T-helper 2 cell (primary cell): ENCODE measurements at regions not wholly inside any gene's neighbourhood (a gene's known extent, or its start where the extent isn't known, plus 50 kb on each side); places are given as distances from the start of the nearest gene placed in this dataset.
"Not testable (repeated sequence)": the region's sequence is repeated elsewhere in the genome, so short reads cannot be mapped to it uniquely, and the experiment has no call there.

ENCODE experiments used
- DNase-seq, 5 experiments: peaks; one replicate each; pipeline versions ENCODE4 v3.0.0 to v3.0.0-alpha.2; 2012 to 2022

DNA sequence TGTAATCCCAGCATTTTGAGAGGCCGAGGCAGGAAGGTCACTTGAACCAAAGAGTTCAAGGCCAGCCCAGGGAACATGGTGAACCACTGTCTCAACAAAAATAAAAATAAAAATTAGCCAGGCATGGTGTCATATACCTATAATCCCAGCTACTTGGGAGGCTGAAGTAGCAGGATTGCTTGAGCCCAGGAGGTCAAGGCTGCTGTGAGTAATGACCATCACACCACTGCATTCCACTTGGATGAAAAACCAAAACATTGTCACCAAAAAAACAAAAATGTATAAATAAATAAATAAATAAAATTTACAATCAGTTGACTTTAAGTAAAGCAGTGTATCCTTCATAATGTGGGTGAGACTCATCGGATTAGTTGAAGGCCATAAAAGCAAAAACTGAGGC, 541.4 kb downstream of the CSNK1G3 start:
- DNase-seq, result no peak

DNA sequence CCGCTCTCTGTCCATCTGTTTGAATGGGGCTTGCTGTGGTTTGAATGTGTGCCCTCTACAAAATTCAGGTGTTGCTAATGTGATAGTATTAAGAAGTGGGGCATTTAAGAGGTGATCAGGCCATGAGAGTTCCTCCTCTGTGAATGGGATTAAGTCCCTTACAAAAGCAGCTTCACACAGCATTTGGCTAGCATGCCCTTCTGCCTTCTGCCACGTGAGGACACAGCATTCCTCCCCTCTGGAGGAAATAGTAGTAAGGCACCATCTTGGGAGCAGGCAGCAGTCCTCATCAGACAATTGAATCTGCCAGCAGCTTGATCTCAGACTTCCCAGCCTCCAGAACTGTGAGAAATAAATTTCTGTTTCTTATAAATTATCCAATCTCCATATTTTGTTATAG, 540.2 kb downstream of the CSNK1G3 start:
- no peak for DNase-seq

DNA sequence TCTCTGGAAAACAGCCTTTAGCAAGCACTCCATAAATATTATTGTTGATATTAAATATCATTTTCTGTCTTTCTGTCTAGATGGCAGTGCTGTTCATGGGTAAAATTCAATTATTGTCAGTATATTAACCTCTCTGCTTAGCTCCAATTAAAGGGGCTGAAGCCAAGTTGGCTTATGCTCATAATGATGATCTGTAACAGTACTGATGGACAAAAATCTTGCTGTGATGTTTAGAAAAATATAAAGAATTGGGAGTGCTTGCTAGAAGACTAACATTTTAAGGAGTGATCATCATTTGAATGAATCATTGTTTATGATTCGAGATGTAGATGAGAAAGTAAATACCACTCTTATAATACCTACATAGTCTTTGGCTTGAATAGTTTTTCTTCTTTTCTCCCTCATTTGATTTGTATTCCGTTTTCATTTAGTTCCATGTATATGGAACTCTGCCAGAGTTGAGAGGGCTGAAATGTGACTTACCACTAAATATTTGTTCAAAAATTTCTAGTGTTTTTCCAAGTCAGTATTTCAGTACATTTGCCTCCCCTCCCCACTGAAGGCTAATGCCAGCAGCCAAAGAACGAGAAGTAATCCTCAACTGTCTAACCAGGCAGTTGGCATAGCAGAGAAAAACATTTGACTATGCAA, 538.3 kb downstream of the CSNK1G3 start:
- DNase-seq, result no peak

DNA sequence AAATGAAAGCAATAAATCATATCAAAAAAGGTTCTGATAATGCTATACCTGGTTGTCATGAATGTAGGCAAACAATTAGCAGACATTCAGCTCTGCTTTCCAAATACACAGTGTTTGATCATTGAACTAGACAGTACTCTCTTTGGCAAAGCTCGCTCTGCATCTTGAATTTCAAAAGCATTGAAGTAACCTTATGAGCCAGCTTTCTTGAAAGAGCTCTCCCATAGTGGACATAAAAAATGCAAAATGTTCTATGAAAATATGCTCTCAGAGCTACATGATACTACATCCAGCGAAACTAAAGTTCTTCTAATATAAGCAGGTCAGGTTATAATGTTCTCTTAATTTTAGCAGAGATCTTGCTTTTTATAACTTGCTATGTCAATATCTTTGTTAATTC, 533.4 kb downstream of the CSNK1G3 start:
- DNase-seq, result no peak

DNA sequence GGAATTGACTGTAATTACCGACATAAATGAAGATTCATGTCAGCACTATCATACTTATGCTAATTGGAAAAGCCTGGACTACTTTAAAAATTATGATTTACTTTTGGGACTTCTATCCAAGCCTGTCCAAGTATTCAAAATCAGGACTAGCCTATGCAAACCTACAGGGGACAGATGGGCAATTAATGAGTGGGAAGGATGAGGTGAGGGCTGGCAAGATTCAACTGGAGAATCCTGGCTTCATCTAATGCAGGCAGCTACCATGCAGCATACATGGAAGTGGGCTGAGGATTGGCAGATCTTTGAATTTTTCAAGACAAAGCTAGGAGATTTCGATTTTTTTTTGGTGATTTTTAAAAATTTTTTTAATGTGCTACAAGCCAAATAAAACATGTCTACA, 532.6 kb downstream of the CSNK1G3 start:
- DNase-seq, result no peak

DNA sequence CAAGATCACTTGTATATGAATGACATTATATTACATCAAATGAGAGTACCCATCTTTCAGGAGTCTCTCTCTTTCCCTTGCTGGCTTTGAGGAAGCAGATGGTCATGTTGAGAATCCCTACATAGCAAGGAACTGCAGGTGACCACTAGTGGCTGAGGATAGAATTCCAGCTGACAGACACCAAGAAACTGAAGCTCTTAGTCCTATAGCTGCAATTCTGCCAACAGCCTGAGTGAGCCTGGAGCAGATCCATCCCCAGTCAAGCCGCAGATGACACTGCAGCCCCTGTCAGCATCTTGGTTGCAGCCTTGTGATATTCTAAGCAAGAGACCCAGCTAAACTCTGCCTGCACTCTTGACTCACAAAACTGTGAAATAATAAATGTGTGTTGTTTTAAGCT, 531.5 kb downstream of the CSNK1G3 start:
- DNase-seq, result no peak

DNA sequence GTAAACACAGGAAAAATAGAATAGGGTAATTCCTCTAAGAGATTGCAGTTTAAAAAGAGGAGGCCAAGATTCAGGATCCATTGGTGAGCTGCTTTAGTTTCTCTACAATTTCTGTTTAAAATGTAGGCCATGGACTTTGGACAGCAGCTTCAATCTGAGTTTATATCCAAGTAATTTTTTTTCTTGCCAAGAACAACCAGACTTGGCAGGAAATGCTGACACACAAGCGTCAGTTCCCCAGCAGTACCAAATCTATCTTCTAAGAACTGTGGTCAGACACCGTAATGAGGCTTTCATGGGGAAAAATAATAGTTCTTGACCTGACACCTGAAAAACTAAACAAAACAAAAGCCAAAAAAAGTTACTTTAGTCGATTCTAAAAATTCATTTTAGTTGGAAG, 528.8 kb downstream of the CSNK1G3 start:
- no peak for DNase-seq

DNA sequence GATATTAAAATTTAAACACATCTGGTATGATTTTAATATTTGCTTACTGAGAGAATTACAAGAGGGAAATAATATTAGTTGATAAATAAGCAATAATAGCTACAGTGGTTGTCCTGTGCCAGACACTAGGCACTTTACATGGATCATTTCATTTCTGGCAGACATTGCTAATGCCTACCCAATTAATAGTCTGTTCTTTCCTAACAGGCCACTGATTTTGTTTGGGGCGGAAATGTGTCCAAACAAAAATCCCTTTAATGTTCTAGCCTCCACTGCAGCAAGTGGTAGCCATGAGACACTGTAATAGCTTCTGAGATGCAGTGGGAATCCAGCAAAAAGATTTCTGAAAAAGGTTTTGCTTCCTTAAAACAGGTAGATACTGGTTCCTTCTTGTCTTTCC, 527.4 kb downstream of the CSNK1G3 start:
- no peak for DNase-seq

DNA sequence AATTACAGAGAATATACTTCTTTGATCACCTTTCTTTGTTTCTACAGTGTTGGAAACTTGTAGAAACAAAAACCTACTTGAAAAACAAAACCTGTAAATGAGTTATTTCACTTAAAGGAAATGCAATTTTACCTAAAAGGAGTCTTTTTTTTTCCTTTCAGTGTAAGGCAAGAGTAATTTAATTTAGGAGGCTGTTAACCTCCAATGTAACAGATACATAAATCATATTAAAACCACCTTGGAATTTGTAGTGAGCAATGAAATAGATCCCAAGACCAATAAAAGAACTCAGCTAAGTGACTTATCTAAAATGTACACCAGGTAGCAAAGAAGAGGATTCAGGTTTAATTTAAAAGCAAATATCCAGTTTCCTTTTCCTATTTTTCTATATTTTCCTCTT, 524.8 kb downstream of the CSNK1G3 start:
- DNase-seq, result no peak

DNA sequence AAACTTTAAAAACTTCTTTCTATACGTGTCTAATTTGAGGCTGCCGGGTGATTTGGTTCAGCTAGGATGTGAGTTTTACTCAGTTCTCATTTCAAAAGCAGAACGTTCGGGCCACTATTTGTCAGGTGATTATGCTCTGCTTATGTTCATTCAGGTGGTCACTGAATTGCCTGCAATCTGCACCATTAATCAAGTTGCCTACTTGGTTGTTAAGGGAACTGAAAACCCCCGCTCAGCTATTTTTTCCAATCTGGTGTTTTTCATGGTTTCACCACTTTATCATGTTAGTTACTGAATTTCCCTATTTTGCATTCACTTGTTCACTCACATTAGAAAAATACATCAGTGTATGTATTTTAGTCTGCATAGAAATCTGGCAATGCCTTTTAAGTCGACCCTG, 523.0 kb downstream of the CSNK1G3 start:
- no peak for DNase-seq

DNA sequence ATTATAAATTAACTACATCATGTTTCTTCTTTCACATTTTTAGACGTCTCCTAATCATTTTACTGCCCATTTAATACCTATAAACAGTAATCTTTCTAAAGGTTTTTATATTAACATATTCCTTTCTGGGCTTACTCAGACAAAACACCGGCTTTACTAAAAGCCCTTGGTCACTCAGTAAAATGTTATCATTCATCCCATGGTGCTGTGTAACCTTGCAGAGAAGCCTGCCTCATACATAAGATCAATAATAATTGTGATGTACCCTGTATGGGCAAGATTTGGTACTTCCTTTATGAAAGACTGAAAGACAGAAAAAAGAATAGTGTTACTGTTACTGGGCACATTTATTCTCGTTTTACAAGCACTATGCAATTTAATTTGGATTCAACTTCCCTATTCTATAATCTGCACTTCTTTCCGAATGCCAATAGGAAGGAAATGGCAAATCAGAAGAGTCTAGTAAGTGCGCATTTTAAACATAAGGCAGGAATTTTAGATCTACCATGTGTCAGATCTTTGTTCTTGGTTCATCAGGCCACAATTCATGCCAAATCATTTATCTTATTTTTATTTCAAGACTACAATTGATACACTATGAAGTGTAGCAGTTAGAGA, 522.2 kb downstream of the CSNK1G3 start:
- no peak for DNase-seq

DNA sequence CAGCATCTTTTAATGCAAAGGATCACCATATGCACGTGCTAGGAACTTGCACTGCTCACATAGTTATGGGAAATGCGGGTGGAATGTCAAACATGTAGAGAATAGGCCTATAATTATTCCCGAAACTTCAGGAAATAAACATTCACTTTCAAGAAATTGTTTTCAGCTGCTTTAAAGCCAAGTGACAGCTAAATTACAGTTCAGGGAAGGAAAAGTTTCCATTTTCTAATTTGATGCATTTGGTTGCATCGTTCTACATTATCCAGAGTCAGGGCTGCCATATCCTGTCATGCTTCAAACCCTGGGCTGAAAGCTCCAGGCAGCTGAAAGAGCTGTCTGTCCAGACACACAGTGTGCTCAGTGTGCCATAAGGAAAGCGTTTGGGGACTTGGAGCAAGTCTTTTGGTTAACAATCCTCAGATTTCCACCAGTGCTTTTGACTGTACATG, 518.1 kb downstream of the CSNK1G3 start:
- DNase-seq, result no peak

DNA sequence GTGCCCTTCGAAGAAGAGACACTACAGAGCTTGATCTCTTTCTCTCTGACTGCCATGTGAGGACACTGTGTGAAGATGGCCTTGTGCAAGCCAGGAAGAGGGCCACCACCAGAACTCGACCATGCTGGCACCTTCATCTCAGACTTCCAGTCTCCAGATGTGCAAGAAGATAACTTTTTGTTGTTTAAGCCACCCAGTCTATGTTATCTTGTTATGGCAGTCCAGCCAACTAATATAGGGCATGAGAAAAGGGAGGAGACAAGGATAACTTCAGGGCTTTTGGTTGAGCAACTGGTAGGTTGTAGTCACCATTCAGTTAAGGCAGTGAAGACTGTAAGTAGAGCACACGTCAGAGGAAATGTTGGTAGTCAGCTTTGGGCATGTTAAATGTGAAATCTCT, 515.5 kb downstream of the CSNK1G3 start:
- DNase-seq, result no peak

DNA sequence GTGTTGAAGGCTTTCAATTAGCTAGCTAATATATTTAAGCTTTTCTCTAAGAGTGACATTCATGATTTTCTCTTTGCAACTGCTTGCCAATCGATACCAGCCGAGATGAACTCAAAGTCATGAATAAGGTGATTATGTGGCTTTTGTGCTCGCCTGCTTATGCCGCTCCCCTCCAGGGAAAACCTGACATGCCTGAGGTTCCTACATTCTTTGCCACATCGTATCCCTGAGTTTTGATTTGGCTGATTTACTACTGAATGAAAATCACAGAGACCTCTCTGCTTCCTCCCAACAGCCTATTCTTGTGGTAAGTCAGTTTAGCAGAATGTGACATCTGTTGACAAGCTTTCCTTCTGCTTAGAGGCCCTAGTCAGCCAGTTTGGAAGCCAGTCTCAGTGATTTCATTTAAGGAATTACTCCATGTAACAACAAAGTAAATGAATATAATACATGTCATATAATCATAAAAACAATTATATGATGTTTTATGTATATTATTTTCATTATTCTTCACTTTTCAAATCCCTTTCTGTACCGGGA, 513.4 kb downstream of the CSNK1G3 start:
- no peak for DNase-seq

DNA sequence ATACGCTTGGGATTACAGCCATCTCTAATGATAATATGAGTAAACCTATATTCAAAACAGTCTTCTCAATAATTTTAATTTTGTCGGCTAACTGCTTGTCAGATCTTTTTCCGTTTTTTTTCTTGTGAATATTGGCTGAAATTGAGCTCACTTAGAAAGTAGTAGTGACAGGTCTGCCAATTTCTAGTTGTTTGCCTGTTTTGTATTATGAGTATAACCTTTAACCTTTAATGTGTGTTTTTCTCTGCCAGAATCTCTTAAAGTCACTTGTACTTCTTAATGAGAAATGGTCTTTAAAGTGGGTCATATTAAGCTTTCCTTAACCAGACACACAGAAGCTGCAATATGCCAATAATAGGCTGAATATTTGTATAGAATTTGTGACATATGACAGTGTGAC, 511.0 kb downstream of the CSNK1G3 start:
- no peak for DNase-seq

DNA sequence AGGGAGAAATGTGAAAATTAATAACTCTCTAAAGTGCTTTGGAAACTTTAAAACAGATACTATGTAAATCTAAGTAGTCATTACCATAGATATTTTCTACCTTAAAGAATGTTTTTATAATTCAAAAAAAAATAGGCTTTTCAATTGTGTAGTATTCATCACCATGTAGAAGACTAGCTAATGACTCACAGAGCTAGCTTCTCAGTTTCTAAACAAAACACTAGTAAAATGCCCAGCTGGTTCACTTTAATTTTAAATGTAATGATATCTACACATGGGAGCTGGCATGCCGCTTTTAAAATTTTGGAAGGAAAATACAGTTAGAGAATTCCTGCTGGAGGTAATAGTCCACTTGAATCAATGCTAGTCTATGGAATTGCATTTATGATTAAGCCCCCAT, 509.8 kb downstream of the CSNK1G3 start:
- no peak for DNase-seq

DNA sequence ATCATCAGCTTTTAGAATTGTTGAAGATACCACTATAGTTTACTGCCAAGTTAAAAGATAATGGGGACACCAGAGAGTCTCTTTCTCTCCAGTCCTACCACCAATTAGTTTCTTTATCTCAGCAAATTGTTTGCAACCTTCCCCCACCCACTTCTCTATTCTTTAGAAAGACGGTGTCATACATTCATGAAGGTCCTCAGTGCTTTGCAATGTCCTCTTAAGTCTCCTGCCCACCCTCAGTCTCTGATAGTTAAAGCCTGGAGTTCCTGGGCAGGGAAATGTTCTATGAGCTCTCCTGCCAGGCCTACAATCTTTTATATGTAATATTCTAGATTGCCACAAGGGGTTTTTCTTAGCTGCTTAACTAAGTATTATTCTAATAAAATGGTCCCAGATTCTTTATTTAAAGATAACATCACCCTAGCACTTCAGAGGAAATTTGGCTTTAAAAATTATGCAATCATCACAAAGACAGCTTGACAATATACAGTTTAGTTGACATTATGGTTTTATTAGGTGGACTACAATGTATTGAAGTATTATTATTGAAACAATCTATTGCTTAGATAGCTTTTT, 509.2 kb downstream of the CSNK1G3 start:
- no peak for DNase-seq

DNA sequence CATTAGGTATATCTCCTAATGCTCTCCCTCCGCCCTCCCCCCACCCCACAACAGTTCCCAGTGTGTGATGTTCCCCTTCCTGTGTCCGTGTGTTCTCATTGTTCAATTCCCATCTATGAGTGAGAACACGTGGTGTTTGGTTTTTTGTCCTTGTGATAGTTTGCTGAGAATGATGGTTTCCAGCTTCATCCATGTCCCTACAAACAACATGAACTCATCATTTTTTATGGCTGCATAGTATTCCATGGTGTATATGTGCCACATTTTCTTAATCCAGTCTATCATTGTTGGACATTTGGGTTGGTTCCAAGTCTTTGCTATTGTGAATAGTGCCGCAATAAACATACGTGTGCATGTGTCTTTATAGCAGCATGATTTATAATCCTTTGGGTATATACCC, 505.3 kb downstream of the CSNK1G3 start:
- not testable (repeated sequence) for DNase-seq

DNA sequence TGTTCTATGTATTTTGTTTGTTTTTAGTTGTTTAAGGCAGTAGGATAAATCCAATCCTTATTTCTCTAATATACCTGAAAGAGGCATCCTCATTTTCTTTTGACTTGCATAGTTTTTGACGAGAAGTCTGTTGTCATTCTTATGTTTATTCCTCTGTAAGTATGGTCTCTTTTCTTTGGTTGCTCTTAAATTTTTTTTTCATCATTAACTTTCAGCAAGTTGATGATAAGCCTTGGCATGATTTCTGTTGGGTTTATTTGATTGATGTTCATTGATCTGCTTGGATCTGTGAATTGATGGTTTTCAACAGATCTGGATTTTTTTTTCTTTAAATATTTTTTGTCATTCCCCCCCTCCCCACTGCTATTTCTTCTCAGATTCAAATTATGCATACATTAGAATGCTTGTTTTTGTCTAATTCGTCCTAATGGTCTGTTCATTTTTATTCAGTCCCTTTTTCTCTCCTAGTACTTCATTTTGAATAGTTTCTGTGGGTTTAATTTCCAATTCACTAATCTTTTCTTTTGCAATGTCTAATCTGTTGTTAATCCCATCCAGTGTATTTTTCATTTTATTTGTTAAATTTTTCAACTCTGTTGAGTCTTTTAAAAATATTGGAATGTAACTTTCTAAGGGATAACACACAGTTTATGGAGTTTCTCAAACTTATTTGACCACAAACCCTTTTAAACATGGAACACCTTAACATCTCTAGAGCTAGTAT, 495.9 kb downstream of the CSNK1G3 start:
- DNase-seq, result no peak

DNA sequence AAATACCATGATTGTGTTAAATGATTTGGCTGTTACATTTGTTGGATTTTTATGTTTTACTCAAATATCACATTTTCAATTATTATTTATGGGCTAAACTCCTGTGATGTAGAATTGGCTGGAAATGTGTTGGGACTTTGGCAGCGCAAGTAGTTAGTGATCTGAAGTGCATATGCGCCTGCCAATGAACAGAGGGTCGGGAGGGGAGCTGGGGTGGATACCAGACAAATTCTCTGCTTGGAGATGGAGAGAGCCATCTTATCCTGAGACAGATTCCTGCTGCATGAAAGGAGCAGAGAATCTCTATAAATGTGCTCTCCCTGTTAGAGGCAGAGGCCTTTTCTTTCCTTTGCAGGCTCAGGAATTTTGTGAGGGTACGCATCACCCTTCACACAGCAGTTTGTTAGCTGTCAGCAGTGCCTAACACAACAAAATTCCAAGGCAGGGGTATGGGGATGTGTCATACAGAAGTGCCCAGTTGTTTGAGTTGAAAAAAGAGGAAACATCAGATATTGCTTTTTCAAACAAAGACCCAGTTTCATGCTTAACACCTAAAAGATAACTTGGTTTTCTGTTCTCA, 489.1 kb downstream of the CSNK1G3 start:
- DNase-seq, result no peak

DNA sequence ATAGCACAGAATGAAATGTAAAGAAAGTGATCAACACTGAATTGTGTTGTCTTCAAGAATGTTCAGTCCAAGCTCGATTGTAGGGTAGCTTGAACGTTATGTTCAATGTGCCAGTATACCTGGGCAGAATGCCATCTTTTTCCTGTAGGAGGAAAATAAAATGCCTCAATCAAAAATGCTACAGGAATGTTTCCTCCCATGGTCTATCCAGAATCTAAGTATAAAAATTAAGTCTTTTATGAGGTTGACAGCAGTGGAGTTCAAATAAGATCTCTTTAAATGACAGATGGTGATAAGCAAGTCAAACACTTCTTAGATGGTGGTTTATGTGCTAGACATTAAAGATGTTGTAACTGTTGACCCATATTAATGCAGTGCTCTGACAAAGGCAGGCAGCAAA, 488.6 kb downstream of the CSNK1G3 start:
- DNase-seq, result no peak

DNA sequence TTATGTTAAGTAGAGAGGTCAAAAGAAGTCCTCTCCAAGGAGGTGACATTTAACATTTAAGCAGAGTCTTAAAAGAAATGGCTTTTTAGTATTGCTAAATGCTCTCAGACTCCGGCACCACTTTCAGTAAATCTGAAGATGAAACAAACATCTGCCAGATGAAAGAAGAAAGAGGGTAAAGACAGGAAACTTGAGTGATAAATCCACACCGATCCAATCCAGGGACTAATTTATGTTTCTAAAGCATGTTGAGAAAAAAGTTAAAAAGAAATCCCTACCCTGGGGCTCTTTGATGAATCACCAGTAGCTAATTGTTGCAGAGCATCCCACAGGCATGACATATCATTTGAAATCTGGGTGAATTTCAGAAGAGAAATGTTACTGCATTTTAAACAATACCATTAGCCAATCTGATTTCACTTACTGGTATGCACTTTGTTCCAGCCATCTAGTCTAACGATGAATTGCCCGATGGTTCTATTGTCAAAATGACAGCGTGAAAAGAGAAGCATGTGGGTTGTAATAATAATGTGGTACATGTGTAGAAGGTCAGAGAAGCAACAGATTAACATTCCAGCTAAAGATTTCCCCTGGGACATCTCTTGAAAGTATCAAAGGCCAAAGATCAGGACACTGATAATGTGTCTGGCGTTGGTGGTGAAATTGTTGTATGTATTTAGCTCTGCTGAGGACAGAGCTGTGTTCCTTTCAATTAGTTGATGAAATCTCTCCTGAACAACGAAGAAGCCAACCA, 485.7 kb downstream of the CSNK1G3 start:
- DNase-seq, result no peak

DNA sequence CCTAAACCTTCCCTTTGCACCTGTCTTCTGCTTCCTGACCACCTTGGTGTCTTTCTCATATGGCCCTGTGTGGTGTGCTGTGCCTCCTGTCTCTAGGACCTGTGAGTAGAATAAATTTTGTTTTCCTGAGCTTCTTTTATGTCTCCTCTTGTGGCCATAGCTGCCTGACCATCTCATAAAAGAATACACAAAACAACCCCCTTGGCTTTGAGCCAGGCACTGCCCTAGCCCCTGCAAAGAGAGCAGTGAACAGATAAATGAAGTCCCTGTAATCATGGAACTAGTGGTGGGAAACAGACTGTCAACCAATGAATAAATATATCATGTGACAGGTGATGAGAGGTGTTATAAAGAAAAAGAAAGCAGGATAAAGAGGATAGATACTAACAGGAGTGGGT, 485.1 kb downstream of the CSNK1G3 start:
- no peak for DNase-seq
